ENCODE measurements at regions not wholly inside any gene's neighbourhood (a gene's known extent, or its start where the extent isn't known, plus 50 kb on each side); places are given as distances from the start of the nearest gene placed in this dataset.
"Not testable (repeated sequence)": the region's sequence is repeated elsewhere in the genome, so short reads cannot be mapped to it uniquely, and the experiment has no call there.

GRCh38 chr4:158051401-158052235, 121.2 kb downstream of the GASK1B start:
- no peak for DNase-seq (ENCODE audit: low spot score)

- no peak for DNase-seq (ENCODE audit: low spot score)
These were observed 121.9 kb downstream of the GASK1B start for GRCh38 chr4:158050942-158051341.

GRCh38 chr4:158046345-158046744, 126.5 kb downstream of the GASK1B start:
- DNase-seq (ENCODE audit: low spot score), result no peak

GRCh38 chr4:158043971-158044618, 128.7 kb downstream of the GASK1B start:
- DNase-seq (ENCODE audit: low spot score), result no peak

- DNase-seq (ENCODE audit: low spot score), result no peak
These were observed 130.2 kb downstream of the GASK1B start for GRCh38 chr4:158042591-158043030.

GRCh38 chr4:158038718-158039117, 134.1 kb downstream of the GASK1B start:
- DNase-seq (ENCODE audit: low spot score), result no peak

GRCh38 chr4:158036998-158037397, 135.8 kb downstream of the GASK1B start:
- DNase-seq (ENCODE audit: low spot score), result no peak

- no peak for DNase-seq (ENCODE audit: low spot score)
These were observed 137.1 kb downstream of the GASK1B start for GRCh38 chr4:158035662-158036195.

- DNase-seq (ENCODE audit: low spot score), result peak; percentile 5
These were observed 139.3 kb downstream of the GASK1B start for GRCh38 chr4:158033416-158034120.

- DNase-seq (ENCODE audit: low spot score), result no peak
These were observed 140.0 kb downstream of the GASK1B start for GRCh38 chr4:158032733-158033415.

- DNase-seq (ENCODE audit: low spot score), result not testable (repeated sequence)
These were observed 144.4 kb downstream of the GASK1B start for GRCh38 chr4:158028381-158028780.

- no peak for DNase-seq (ENCODE audit: low spot score)
These were observed 147.7 kb downstream of the GASK1B start for GRCh38 chr4:158025131-158025530.

GRCh38 chr4:158020734-158021346, 152.0 kb downstream of the GASK1B start:
- no peak for DNase-seq (ENCODE audit: low spot score)

- peak; percentile 25 for DNase-seq (ENCODE audit: low spot score)
These were observed 152.6 kb downstream of the GASK1B start for GRCh38 chr4:158020176-158020575.

GRCh38 chr4:158018831-158019230, 154.0 kb downstream of the GASK1B start:
- DNase-seq (ENCODE audit: low spot score), result no peak

GRCh38 chr4:158018221-158018830, 154.5 kb downstream of the GASK1B start:
- DNase-seq (ENCODE audit: low spot score), result no peak

- no peak for DNase-seq (ENCODE audit: low spot score)
These were observed 156.3 kb downstream of the GASK1B start for GRCh38 chr4:158016511-158016910.

- DNase-seq (ENCODE audit: low spot score), result no peak
These were observed 157.6 kb downstream of the GASK1B start for GRCh38 chr4:158015241-158015640.

GRCh38 chr4:158013858-158014257, 159.0 kb downstream of the GASK1B start:
- no peak for DNase-seq (ENCODE audit: low spot score)

GRCh38 chr4:158010361-158010760, 162.5 kb downstream of the GASK1B start:
- no peak for DNase-seq (ENCODE audit: low spot score)
